GM04504 (cell line): ENCODE measurements at regions not wholly inside any gene's neighbourhood (a gene's known extent, or its start where the extent isn't known, plus 50 kb on each side); places are given as distances from the start of the nearest gene placed in this dataset.
"Not testable (repeated sequence)": the region's sequence is repeated elsewhere in the genome, so short reads cannot be mapped to it uniquely, and the experiment has no call there.

Experiments
- DNase-seq: peaks from one replicate; pipeline ENCODE4 v3.0.0-alpha.2; 2012; ENCODE audit warnings: low read depth

GRCh38 chr13:87877477-87877876 is 206.3 kb downstream of the SLITRK5 start:
- DNase-seq: no peak

DNA sequence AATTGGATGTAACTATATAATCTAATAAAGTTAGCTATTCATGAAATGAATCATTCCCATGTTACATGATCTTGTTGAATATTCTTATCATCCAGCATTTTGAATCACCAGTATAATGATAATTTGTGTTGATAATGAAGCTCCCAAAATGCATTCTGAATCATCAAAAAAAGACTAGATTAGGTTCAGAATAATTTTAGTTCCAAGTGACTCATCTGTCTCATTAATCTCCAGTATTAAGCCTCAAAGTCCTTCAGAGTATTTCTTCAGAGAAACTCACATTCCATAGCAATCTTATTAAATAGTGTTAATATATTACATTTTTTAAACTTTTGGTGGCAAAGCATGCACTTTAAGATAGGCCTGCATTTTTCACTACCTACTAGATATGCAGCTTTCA is 207.5 kb downstream of the SLITRK5 start:
- no peak for DNase-seq

DNA sequence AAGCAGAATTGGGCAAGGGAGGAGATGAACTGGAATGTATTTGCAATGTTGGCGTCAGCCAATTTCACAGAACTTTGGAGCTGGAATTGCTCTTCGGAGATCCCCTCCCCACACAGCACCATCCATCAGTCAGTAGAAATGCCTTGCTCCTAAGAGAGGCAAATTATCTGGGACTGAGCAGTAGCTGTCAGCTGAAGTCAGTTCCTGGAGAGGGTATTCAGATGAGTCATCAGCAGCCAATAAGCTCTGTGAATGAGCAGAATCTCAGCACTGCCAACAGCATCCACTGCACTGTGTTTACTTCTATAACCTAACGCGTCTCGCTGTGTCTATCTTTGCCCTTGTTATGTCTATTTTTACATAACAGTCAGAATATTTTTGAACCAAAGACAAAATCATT is 213.7 kb downstream of the SLITRK5 start:
- no peak for DNase-seq

GRCh38 chr13:87887459-87888123 is 216.4 kb downstream of the SLITRK5 start:
- no peak for DNase-seq

DNA sequence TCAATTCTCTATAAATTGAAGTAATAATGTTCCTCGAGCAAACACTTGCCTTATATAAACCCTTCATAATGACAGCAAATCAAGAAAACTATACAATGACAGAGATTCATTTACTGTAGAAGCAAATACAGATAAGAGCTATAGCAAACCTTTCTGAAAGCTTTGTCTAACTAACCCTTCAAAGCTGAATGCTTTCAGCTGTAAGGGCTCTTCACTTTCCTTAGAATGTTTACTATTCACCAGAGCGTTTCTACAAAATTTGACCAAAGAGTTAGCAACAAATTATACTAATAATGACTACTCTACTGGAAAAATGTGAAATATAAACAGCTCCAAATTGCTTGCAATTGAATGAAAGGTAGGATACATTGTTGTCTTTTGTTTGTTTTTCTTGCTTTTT is 218.1 kb downstream of the SLITRK5 start:
- DNase-seq: no peak

DNA sequence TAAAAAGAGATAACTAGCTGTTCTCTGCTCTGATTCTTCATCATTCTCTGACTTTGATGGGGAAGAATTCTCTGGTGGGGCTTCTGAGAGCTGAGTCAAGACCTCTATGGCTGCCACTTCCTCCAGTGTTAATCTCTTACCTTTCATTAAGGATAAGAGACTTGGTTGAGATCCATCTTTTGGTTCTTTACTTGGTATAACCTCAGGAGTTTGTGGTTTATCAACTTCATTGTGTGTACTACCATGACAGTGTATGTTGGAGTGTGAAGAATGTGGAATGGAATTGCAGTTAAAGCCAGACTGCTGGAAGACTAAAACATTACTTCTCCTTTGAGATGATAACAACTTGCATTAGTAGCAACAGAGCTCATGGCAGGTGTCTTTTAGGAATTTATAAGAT is 222.0 kb downstream of the SLITRK5 start:
- no peak for DNase-seq

GRCh38 chr13:87894059-87894458 is 222.9 kb downstream of the SLITRK5 start:
- no peak for DNase-seq

DNA sequence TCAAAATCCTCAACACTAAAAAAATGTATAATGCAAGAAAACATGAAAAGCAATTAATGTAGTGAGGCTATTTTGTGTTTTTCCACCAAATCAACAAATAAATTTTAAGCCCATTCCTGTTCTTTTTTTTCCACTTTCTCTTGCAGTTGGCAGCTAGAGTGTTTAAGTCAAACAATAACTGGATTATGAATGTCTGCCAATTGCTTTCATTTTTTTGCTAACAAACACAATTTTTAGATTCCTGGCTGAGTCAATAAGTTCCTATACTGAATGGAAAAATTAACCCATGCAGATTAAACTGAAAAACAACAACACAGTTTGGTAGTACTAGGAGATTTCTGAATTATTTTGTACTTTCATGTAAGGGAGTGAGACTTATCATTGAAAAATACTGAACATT is 232.4 kb downstream of the SLITRK5 start:
- DNase-seq: no peak

- no peak for DNase-seq
These were observed 235.2 kb downstream of the SLITRK5 start for GRCh38 chr13:87906411-87906810.

DNA sequence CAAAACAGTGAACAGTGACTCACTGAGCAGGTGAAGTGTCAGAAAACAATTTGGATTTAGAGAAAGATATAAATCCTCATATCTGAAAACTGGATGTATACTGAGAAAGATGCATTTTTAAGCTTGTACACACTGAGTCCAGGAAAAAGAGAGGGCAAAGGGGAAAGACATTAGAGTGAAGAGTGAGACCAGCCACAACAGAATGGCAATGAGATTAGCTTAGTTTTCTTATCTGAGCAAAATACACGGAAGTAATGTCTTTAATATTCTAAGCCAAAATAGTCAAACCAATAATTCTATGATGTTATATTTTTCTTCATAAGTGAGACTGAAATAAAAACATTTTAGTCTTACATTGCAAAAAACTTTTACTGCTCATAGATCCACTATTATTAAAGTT is 236.0 kb downstream of the SLITRK5 start:
- no peak for DNase-seq

GRCh38 chr13:87919956-87920355 is 248.8 kb downstream of the SLITRK5 start:
- DNase-seq: no peak

DNA sequence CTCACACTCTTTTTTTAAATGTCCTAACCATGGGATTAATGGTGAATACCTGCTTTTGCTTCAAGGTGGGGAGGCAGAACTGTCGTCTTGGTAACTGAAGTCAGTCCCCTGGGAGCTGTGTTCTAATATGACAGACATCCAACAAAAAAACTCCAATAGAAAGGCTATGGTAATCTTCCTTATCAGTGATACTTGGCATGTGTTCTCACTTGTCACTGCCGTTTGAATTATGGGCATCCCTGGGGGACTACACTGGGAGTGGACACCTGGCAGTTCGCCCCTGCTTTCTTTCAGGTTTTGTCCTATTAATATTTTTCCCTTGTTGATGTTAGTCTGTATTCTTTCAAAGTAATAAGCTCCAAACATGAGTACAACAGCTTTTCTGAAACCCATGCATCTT is 252.6 kb downstream of the SLITRK5 start:
- no peak for DNase-seq

GRCh38 chr13:87925006-87925405 is 253.8 kb downstream of the SLITRK5 start:
- no peak for DNase-seq

DNA sequence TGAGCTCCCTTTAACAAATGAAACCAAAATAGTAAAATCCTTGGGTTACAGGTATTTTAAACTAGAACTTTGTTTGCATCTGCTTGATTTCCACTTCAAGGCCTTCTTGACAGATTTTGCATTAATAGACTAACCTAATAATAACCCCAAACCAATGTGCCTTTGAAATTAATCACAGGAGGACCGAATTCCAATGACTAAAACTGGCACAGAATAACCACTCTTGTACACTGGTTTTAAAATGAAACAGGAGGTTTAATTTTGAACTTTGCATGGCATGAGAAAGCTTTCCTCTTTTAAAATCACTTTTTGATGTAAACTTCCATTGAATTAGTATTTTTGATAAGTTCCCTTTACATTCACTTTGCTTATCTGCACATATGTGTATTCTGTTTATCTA is 269.6 kb downstream of the SLITRK5 start:
- DNase-seq: no peak

- DNase-seq: no peak
These were observed 270.1 kb downstream of the SLITRK5 start for GRCh38 chr13:87941226-87941625.

DNA sequence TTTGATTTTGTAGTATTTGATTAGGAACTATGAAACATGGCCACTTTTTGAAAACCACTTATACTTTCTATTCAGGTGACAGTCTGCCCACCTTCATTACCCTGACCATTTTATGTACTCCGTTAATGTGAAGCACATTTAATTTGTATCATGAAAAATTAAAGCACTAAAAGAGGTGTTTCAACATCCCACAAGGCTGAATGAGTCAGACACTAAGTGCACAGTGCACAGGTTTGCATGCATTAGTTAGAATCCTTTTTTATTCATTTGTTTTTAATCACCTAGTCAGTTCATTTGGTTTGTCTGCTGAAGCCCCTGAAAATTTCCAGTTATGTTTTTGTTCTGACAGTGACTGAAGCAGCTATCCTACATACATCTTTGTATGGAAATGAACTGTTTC is 271.0 kb downstream of the SLITRK5 start:
- DNase-seq: no peak

DNA sequence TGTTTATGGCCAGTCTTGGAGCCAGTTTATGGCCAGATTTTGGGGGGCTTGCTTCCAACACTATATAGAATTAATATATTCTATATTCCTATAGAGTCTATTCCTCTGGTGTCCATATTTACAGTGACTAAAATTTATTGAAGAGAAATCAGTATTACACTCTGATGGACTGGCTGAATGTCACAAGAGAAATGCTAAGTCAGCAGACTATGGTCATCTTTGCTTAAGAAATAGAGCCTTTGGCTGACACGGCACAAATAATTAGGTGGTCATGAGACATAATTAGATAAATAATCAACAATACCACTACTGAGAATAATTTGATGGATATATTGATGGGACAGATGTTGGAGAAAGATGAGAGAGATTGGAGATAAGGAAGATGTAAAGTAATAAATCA is 272.9 kb downstream of the SLITRK5 start:
- DNase-seq: no peak

GRCh38 chr13:87952377-87952776 is 281.2 kb downstream of the SLITRK5 start:
- no peak for DNase-seq

DNA sequence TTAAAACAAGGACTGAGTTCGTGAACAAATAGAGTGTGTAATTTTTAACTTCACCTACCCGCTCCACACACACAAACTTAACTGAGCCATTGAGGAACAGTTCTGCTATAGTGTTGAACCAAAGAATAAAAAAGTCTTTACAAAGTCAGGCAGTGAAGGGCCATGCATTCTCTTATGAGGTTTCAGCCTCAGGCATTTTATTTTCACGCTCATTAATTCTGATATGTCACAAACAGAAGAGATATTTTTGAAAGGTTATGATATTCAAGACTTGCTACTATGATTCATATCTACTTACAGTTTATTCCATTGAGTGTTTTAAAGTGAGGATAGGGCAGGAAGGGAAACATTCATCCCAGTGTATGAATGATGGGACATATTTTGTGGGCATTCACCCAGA is 282.2 kb downstream of the SLITRK5 start:
- no peak for DNase-seq

- no peak for DNase-seq
These were observed 282.9 kb downstream of the SLITRK5 start for GRCh38 chr13:87954091-87954490.

DNA sequence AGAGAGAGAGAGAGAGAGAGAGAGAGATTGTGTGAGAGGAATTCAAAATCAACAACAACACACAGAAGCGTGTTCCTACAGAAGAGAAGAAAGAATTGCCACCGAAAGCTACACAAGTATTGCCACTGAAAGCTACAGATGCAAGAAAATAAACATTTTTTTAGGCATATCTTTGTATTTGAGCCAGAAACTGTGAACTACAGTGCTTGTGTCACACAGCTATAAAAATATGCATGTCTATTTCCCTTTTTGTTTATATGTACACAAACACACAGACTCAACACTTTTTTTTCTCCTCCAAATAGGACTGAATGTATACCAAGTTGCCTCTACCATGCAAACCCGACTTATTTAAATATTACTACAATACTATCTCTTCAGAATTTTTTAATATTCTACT is 290.4 kb downstream of the SLITRK5 start:
- DNase-seq: no peak

- DNase-seq: no peak
These were observed 301.4 kb downstream of the SLITRK5 start for GRCh38 chr13:87972568-87972967.

- DNase-seq: no peak
These were observed 303.9 kb downstream of the SLITRK5 start for GRCh38 chr13:87975035-87975434.

GRCh38 chr13:87976650-87977049 is 305.5 kb downstream of the SLITRK5 start:
- DNase-seq: not testable (repeated sequence)

GRCh38 chr13:87981416-87981815 is 310.2 kb downstream of the SLITRK5 start:
- DNase-seq: no peak
